ENCODE measurements at regions not wholly inside any gene's neighbourhood (a gene's known extent, or its start where the extent isn't known, plus 50 kb on each side); places are given as distances from the start of the nearest gene placed in this dataset.

DNA sequence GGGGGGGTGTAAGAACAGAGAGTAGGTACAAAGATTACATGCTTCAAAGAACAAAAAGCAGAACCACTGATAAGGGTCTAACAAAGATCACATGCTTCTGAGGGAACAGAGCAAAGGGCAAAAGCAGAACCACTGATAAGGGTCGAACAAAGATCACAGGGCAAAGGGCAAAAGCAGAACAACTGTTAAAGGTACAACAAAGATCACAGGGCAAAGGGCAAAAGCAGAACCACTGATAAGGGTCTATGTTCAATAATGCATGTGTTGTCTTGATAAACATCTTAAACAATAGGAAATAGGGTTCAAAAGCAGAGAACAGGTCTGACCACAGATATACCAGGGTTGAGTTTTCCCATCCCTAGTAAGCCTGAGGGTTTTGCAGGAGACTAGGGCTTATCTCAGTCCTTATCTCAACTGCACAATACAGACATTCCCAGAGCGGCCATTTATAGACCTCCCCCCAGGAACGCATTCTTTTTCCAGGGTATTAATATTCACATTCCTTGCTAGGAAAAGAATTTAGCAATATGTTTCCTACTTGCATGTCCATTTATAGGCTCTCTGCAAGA, 81.9 kb upstream of the PGR start:
- TF ChIP-seq, protein P1, sequence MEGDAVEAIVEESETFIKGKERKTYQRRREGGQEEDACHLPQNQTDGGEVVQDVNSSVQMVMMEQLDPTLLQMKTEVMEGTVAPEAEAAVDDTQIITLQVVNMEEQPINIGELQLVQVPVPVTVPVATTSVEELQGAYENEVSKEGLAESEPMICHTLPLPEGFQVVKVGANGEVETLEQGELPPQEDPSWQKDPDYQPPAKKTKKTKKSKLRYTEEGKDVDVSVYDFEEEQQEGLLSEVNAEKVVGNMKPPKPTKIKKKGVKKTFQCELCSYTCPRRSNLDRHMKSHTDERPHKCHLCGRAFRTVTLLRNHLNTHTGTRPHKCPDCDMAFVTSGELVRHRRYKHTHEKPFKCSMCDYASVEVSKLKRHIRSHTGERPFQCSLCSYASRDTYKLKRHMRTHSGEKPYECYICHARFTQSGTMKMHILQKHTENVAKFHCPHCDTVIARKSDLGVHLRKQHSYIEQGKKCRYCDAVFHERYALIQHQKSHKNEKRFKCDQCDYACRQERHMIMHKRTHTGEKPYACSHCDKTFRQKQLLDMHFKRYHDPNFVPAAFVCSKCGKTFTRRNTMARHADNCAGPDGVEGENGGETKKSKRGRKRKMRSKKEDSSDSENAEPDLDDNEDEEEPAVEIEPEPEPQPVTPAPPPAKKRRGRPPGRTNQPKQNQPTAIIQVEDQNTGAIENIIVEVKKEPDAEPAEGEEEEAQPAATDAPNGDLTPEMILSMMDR (IDR thresholded peaks at IDR 0.05), result no peak
- TF ChIP-seq POLR2A (IDR thresholded peaks at IDR 0.05), result no peak

Data from adrenal gland (tissue), 5 donors.